DMS 273 (cell line): ENCODE measurements at regions not wholly inside any gene's neighbourhood (a gene's known extent, or its start where the extent isn't known, plus 50 kb on each side); places are given as distances from the start of the nearest gene placed in this dataset.

Experiments
- DNase-seq: peaks from one replicate; lab custom pipeline; 2025; ENCODE audit not compliant: unreplicated experiment; lab: John Stamatoyannopoulos, UW

DNA sequence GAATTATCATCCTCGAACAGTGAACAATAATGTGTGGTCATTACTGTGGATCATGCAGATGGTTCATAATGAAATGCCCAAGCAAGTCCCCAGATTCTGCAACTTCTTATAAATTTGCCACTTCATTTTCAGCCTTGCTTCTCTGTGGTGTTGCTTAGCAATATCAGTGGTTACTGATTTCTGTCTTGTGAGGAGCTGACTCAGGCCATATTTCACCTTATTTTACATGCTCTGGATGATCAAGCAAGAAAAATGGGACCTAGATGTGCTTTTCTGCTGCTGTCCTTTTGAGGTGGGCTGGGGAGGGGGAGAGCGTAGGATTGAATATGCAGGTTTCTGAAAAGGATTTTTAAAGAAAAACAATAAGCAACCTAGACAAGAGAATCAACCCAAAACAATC lies 188.3 kb downstream of the SLC24A2 start:
- DNase-seq = no peak

DNA sequence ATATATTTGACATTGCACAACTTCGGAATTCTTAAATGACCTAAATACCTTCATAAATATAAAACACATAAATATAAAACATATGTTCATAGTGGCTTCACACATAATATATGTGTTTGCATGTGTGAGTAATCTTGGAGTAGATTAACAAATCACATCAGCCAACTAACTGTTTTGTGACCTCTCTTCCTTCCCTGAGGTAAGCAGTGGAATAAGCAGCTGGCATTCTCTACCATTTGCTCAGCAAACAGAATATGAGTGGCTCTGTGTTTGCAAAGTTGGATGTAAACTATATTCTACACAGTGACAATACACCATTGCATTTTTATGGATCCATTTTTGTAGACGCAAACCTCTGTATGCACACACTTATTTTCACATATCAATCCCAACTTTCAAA lies 189.9 kb downstream of the ACER2 start:
- no peak for DNase-seq

DNA sequence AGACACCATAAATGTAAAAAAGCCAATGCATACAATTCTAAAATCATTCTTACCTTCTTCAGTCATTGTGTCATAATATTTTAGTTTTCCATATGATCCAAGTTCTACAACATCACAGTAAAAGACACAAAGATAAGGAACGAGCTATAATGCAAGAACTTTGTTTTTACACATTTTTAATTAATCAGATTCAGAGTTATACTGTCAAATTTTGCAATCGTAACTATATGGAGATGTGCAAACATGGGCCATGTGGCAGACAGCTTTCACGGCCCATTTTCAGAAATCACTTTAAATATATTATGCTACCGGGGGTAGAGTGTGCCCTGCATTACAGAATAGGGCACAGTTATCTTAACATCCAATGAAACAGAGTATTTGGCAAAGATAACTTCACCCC lies 188.4 kb downstream of the ACER2 start:
- DNase-seq = no peak

DNA sequence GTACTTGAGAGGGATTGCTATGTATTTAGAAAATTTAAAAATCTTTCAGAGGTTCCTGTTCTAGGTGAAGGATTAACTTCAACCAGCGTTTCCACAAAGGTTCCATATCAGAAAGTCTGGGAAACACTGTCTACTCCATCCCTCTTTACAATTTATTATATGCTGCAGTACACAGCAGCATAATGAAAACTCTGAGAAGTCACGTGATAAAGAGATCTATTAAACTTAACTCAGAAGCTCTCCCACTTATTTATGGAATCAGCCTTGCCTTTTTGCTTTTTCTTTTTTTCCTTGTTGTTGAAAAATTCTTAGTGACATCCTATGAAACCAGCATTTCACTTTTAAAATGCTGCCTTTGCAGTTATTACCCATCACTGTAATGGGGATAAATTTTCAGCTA lies 186.2 kb downstream of the ACER2 start:
- no peak for DNase-seq

DNA sequence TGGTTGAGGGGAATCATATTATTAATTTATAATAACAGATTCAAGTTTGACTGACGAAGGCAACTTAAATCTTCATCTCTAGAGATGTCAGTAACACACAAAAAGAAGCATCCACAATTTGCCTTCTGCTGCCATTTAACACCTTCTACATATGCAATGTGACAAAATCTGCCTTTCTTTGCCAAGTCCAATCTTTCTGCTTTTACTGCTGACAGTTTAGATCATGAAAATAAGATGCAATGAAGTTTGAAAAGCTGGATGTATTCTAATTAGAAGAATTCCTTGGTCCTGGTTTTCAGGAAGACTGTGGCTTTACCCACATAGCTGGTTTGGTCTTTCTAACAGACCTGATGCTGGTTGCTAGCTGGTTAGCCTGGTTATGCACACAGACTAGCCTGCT lies 178.9 kb downstream of the ACER2 start:
- DNase-seq = no peak

DNA sequence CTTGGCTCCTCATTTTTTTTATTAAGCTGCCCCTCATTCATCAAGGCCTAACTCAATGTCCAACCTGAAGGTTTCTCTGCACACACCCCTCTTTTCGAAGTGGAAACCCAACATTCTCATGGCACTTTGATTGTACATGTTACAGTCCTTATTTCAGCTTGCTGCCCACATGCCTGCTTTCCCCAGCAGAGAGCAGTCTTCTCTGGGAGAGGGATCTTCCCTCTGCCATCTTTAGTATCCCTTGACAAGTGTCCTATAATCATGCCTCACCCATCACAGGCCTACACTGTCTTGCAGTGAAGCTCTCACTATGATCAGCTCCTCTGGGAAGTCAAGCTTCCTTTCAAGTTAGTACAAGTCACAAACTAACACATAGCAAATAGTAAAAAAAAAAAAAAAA lies 175.1 kb downstream of the ACER2 start:
- DNase-seq = peak; percentile 11

DNA sequence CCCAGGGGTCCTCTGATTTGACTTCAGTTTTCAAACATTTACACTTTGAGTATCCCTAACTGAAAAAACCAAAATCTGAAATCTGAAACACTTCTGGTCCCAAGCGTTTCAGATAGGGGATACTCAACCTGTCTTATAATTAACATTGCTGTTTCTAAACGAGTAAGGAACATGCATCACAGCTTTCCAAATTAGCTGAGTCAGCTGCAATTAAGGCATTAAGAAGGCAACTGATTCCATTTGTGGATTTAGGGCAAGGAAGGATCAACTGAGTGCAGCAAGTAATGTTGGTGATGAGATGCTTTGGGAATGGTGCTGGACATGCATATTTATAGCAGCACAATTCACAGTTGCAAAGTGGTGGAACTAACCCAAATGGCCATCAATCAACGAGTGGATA lies 168.6 kb downstream of the ACER2 start:
- DNase-seq = no peak

DNA sequence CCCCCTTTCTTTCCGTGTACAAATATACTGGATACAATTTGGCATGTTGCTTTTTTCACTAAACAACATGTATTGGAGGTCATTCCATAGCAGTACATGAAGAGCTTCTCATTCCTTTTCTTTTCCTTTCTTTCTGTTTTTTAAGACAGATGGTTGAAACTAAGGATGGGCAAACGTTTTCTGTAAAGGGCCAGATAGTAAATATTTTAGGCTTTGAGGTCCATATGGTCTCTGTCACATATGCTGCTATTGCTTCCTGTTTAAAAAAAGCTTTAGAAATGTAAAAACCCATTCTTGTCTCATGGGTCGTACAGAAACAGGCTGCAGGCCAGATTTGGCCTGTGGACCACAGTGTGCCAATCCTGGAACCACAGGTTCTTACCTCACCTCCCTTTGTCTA lies 160.1 kb downstream of the ACER2 start:
- DNase-seq = peak; percentile 68

DNA sequence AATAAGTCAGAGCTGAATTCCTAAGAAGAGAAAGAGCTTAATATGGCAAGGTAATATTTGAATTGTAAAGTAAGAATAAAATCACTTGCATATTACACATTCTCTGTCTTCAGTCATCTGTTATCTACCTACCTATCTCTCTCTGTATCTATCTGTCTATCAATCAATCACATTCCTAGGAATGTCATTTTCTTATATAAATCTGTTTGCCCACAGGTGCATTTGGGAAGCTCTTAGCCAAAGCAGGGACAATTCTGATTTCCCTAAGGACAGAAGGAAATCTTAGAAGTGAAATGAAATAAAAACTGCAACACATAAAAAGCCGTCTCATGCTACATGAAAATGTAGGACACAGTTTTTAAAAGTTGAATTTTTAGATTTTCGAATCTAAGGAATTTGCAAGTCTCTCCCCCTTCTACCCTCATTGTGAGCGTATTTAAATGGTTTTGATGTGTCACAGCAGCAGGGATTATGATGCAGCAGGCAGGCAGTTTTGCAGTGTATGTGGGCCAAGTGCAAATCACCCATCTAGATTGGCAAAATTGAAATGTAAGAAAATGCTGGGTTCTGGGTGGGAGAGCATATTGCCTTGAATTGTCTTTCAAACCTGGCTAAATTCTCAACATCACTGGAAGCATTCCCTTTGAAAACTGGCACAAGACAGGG lies 155.7 kb downstream of the ACER2 start:
- no peak for DNase-seq

DNA sequence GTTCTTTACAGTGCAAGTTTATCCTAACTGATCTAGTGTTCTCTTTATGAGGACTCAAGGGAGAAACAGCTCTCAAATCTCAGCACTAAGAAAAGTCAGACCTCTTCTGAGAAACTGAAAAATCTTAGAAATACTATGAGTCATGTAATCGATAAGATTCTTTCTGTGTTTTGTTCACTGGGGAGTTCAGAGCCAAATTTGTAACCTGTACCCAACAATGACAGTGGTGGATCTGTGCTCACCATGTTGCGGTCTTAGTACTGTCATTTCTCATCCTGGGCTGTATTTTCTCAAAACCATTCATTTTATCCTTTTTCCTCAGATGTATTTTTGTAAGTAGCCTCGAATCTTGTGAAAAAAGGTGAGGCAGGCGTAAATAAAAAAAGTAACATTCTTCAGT lies 146.4 kb downstream of the ACER2 start:
- DNase-seq = no peak

DNA sequence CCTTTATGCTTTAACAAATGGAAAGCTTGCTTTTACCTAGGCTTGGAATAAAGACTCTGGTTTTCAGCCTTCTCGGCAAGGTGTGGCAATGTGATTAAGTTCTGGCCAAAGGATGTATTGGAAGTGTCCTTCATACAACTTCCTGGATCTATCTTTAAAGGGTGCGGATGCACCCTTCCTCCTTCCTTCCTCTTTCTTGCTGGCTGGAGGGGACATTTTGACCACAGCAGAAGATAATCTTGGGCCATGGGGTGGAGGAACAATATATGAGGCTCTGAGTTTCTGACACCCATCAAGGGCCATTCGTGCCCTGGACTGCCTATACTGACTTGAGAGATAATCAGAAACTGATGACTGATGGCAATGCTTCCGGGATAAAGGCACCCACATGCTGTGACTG lies 145.7 kb downstream of the ACER2 start:
- no peak for DNase-seq

DNA sequence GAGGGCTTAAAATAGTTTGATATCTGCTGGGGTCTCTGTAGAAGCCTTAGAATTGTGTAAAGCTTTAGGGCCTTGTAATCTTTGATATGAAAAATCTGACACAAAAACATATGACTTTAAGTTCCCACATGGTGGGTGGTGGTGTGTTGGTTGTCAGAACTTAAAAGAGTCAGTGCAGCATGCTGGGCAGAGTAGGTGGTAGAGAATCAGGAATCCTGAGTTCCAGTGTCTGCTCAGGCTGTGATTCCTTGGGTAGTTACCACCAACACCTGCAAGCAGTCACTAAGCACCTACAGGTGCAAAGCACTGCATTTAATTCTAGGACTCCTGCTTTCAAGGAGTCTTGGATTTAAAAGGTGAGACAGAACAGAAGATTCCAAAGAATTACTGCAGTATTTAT lies 144.6 kb downstream of the ACER2 start:
- no peak for DNase-seq

DNA sequence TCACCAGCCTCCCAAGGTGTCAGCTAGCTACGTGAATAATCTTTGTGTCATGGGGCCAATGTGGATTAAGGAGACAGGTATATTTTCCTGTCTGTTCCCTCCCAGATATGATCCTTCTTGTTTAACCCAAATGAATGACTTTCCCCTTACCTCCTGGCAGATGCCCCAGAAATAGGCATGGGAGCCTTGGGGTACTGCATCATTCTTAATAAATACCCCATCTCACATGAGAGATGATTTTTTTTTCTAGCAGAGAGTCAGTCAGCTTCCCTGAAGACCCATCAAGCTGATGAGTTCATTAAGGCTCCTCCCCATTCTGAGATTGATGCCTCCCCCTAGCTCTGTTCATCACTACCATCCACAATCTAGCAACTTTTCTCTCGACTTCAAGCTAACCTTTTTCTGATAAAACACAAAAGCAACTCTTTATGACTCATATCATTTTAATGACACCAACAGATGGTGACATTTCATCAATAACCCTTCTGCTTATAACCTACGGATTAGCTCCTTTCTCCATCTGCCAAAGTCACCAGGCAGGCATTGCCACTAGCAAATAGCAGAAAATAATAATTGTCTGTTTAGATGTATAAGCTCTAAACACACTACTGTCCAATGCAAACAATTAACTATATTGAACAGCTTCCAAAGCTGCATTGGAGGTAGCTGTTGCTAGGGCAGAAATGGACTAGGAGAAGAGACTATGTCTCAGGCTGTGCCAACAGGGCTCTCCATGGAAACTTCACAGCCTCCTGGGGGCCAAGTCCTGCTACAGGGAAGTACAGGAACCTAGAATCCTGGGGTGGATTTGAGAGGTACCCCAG lies 143.7 kb downstream of the ACER2 start:
- DNase-seq = peak; percentile 86

DNA sequence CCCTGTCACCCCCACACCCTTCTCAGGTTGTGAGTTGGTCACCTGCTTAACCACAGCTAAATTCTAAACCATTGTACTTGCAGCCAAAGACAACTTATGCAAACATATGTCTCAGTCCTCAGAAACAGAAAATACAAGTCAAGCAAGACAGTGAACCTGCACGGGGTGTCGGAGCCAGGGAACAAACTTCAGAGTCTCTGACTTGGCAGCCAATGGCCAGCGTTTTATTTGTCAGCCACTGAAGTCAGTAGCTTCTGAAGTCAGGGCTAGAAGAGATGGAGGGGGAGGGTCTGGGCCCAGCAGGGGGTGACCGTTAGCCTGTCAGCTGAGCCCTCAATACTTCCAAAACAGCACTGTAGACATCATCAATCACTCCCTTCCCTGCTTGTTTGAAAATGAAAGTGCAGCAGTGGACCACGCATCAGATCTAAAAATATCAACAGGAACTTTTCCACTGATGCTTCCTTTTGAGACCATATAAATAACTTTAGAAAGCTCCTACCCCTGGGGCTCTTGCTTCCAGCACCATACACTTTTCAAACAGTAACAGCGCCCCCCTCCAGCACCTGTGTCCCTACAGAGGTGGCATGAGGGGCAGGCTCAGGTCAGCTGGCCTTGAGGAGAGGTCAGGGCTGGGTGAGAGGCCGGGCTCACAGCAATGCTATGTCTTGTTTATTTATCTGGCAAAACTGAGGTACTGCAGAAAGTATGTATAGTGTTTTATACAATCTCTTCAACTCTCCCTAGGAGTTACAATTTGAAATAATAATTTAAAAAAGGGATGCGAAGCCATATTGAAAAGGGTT lies 142.5 kb downstream of the ACER2 start:
- peak; percentile 58 for DNase-seq

DNA sequence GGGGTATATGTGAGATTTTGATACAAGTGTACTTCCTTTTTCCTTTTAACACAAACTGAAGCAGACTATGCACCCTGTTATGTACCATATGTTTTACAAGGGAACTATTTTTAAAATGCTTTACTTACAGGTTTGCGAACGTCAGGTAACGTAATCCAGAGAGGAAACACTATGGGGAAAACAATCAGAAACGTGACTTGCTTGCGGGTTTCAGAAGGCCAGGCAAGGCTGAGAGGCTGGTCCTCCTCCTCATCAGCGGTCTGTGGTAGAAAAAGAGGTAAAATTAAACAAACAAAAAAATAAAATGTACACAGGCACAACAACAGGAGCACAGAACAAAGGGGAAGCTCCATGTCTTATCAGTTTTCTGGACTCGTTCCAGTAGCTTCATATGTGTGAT lies 141.2 kb downstream of the ACER2 start:
- DNase-seq = no peak

DNA sequence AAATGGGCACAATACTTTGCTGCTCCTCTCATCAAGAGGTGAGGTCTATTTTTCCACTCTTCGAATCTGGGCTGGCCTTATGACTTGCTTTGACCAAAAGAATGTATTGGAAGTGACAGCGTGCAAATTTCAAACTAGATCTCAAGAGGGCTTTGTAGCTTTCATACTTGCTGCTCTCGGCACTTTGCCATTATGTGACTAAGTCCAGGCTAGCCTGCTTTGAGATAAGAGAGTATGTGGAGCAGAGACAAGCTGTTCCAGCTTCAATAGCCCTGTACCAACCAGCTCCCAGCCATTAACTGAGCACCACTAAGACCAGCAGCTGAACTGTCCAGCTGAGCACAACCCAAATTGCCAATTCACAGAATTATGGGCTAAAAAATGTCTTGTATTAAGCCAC lies 124.6 kb downstream of the ACER2 start:
- peak; percentile 12 for DNase-seq

DNA sequence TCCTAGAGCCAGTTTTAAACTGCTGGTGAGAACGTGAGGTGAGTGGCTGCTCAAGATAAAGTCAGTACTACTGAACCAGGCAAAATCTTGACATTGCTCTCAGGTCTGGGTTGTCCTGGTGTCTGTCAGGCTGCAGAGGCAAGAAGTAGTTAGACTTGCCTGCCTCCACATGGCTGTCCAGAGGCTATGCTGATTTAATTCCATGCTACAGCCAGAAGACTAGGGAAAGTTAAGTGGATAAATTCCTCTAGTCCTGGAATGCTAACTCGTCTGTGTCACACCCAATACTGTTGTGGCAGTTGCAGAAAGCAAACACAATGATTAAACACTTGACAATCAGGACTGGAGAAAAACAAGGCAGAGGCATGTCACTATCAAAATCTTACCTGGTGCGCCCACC lies 118.9 kb downstream of the ACER2 start:
- peak; percentile 9 for DNase-seq

DNA sequence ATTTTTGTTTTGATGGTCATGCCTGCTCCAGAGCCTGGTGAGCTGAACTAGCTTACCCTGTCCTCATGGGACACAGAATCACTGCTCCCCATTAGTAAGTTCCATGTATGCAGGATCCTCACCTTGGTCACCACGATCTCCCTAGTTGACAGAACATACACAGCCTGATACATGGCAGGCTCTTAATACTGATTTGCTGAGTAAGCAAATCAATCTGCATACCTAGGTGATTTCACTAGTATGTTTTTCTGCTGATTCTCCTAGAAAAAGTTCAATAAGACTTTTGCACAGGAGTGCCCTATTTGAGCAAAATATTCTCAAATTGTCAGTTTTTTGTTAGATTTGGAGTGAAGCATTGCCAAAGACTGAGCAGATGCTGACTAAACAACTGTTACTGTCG lies 113.7 kb downstream of the ACER2 start:
- peak; percentile 39 for DNase-seq

DNA sequence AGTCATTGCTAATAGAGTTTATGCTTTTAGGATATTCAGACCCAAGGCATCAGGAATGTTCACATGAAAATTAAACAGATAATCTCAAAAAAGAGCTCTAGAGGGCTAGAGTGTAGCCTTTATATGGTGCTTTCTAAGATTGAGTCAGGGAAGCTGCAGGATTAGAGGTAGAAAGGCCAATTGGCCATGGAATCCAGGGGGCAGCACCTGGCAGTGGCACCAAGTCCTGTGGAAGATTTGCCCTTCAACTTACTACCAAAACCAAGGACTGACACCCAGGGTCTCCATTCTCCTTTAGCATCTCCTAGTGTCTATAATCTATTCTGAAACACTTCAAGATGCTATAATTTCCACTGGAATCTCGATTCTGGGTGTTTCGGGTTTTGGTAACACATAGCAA lies 112.4 kb downstream of the ACER2 start:
- peak; percentile 10 for DNase-seq

DNA sequence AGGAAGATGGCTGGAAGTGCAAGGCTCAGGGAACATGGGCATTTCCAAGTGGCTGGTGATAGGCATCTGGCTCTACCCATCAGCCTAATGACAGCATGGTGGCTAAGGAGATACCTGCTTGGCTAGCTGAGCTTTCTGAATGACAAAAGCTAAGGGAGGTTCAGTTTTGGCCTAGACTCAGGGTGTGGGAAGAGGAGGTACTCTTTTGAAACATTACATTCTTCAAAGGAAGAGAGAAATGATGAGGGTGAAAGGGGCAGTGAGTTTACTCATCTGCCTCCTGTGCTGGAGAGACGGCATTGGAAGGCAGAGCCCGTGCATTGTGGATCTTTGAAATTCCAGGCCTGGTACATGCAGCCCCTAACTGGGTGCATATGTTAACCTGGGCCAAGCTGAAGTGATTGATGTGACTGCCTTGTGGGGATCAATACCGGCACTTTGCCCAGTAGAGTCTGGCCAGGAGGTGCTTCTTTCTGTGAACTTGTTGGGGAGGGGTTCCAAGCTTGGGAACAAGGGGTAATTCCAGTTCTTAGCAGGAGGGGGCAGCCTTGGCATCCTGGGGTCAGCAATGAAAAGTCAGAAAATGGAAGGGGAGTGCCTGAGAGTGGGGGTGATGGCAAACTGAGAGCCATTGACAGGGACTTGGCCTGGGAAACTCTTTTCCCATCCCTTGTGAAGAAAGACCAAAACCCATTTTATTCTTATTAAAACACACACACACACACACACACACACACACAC lies 108.6 kb downstream of the ACER2 start:
- peak; percentile 69 for DNase-seq

DNA sequence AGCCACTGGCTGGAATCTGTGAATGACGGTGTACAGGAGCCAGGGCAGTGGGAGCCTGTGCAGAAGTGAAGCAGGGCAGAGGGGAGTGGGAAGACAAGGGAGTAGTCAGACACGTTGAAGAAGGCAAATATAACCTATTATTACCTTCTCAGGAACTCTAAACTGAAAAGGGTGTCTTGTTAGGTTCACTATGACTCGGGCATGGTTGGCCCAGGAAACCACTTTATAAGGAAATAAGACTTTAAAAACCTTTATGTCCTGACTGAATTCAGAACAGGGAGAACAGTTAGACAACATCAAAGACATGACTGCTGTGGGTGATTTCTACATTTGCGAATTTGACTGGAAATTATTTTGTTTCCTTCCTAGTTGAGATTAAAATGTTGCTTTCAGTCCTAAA lies 107.5 kb downstream of the ACER2 start:
- DNase-seq = no peak
